ENCODE measurements at regions not wholly inside any gene's neighbourhood (a gene's known extent, or its start where the extent isn't known, plus 50 kb on each side); places are given as distances from the start of the nearest gene placed in this dataset.

DNA sequence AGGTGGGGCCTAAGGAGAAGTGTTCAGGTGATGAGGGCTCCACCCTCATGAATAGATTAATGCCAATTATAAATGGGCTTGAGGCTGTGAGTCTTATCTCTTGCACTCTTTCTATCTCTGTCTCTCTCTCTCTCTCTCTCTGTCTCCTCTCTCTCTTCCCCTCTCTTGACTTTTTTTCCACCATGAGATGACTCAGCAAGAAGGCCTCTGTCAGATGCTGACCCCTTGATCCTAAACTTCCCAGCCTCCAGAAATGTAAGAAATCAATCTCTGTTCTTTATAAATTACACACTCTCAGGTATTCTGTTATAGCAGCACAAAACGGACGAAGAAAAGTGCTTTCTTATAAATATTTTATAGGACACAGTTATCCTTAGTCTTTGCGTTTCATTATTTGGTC lies 184.9 kb upstream of the PCDH7 start:
- no peak for DNase-seq (ENCODE audit: low read depth)
- no peak overlapping the region for H3K4me3 ChIP-seq (ENCODE audit: low read length)
- TF ChIP-seq CTCF (conservative IDR thresholded peaks at IDR 0.05; ENCODE audit: low read length): no peak

DNA sequence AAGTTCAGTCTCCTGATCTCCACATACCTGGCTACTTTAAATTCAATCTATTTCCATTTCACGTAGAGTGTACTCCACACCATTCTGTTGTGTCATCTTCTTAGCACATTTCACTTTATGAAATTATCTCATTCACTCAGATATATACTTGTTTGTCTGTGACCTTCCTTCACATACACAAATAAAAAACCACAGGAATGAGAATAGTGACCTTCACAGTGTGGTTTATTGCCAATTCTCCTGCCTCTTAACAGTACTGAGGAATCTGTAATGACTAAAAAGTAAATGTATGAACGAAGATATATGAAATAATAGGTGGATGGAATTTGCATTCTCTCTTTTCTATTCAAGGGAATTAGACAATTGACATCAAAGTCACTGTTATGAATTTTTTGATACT lies 183.9 kb upstream of the PCDH7 start:
- no peak for DNase-seq (ENCODE audit: low read depth)
- no peak overlapping the region for H3K4me3 ChIP-seq (ENCODE audit: low read length)
- TF ChIP-seq CTCF (conservative IDR thresholded peaks at IDR 0.05; ENCODE audit: low read length): no peak

DNA sequence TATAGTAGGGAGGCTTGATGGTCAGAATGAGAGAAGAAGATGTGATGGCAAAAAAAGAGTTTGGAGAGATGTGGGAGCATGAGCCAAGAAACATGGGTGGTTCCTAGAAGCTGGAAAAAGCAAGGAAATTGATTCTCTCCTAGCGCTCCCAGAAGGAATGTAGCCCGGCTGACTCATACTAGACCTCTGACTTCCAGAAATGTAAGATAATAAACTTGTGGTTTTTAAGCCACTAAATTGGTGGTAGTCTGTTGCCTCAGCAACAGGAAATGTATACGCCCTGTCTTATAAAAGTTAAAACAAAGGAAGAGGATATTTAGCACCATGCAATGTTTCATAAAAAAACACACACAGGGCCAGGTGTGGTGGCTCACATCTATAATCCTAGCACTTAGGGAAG lies 182.7 kb upstream of the PCDH7 start:
- H3K4me3 ChIP-seq (ENCODE audit: low read length): no peak overlapping the region
- TF ChIP-seq CTCF (conservative IDR thresholded peaks at IDR 0.05; ENCODE audit: low read length): no peak
- DNase-seq (ENCODE audit: low read depth): peak; percentile 1

DNA sequence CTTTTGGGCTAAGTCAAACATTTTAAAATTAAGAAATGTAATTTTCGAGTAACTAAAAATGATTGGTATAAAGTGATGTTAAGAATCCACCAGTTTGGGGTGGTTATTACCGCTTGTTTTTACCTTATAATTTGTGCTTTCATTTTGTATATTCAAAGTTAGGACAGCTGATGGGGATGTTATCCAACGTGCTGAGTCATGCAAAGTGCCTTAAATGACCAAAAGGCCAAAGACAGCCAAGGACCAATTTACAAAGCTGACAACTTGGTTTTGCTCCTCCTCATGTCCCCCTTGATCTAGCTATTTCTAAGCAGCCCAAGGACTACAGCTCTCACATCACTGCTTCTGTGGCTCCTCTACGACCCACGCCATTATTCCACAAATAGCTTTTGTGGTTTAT lies 181.4 kb upstream of the PCDH7 start:
- TF ChIP-seq CTCF (conservative IDR thresholded peaks at IDR 0.05; ENCODE audit: low read length): no peak
- no peak overlapping the region for H3K4me3 ChIP-seq (ENCODE audit: low read length)
- no peak for DNase-seq (ENCODE audit: low read depth)

GRCh38 chr4:30543057-30543456 lies 177.1 kb upstream of the PCDH7 start:
- no peak for DNase-seq (ENCODE audit: low read depth)
- no peak overlapping the region for H3K4me3 ChIP-seq (ENCODE audit: low read length)
- TF ChIP-seq CTCF (conservative IDR thresholded peaks at IDR 0.05; ENCODE audit: low read length): no peak

- no peak for DNase-seq (ENCODE audit: low read depth)
- no peak for TF ChIP-seq CTCF (conservative IDR thresholded peaks at IDR 0.05; ENCODE audit: low read length)
- no peak overlapping the region for H3K4me3 ChIP-seq (ENCODE audit: low read length)
Measured at GRCh38 chr4:30553151-30553550, 167.0 kb upstream of the PCDH7 start.

DNA sequence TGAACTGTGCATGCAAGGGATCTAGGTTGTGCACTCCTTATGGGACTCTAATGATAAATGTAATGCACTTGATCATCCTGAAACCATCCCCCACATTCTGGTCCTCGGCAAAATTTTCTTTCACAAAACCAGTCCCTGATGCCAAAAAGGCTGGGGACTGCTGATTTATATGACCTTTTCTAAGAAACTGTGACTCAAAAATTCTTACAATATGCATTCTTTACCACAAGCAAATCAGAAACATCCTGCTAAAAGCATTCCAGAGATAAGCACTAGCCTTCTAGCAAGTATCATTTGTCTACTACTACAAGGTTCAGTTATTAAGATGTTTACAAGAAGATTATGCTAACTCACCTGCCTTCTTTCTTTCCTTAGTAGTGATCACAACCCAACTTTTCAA lies 166.5 kb upstream of the PCDH7 start:
- TF ChIP-seq CTCF (conservative IDR thresholded peaks at IDR 0.05; ENCODE audit: low read length): no peak
- H3K4me3 ChIP-seq (ENCODE audit: low read length): no peak overlapping the region
- DNase-seq (ENCODE audit: low read depth): no peak

Data from AG10803 (cell line).